CD4-positive, alpha-beta T cell treated with Interleukin-15 for 1 hour (primary cell): ENCODE measurements at regions not wholly inside any gene's neighbourhood (a gene's known extent, or its start where the extent isn't known, plus 50 kb on each side); places are given as distances from the start of the nearest gene placed in this dataset.
"Not testable (repeated sequence)": the region's sequence is repeated elsewhere in the genome, so short reads cannot be mapped to it uniquely, and the experiment has no call there.

ENCODE experiments used
- DNase-seq: peaks from one replicate; pipeline ENCODE4 v3.0.0-alpha.2; 2020

- no peak for DNase-seq
Measured at GRCh38 chr1:201639826-201640225, 100.9 kb downstream of the NAV1 start.

DNA sequence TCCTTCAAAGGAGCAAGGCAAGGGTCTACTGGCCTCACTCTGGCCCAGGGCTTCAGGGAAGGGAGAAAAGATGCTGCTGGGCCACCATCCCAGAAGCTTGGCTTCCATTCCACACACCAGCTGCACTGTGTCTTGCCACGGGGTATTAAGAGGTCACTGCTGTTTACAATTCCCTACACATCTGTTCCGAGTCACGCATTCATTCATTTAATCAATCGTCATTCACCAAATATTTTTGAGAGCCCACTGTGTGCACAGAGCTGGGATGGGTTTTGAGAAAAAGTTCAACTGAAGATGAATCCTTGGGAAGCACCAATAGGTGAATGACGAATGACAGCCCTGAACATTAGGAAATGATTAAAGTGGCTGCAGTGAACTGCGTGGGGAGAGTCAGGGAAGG, 101.7 kb downstream of the NAV1 start:
- DNase-seq, result no peak

DNA sequence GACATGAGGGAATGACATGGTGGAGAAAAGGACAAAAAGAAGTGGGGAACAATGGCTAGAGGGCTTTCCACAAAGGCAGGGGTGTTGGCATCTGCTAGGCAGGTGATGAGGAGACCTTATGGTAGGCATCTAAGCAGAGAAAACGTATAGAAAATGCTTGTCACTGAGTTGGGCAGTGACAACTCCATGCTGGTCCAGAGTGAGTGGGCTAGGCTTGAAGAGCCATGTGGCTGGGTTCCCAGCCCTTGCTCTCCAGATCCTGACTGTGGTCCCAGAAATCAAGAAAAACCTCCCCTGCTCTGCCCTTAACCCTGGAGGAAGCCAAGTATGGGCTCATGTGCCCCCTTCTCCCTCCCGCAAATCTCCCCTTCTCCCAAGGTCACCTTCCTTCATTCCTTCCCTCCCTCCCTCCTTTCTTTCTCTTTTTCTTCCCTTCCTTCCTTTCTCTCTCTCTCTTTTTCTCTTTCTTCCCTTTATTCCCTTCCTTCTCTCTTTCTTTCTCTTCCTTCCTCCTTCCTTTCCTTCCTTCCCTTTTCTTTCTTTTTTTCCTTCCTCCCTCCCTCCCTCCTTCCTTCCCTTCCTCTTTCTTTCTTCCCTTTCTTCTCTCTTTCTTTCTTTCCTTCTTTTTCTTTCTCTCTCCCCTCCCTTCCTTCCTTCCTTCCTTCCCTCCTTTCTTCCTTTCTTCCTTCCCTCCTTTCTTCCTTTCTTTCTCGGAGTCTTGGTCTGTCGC, 102.8 kb downstream of the NAV1 start:
- DNase-seq, result no peak

GRCh38 chr1:201643835-201644104, 104.8 kb downstream of the NAV1 start:
- DNase-seq, result no peak

- DNase-seq, result no peak
Measured at GRCh38 chr1:201644197-201644596, 105.3 kb downstream of the NAV1 start.

DNA sequence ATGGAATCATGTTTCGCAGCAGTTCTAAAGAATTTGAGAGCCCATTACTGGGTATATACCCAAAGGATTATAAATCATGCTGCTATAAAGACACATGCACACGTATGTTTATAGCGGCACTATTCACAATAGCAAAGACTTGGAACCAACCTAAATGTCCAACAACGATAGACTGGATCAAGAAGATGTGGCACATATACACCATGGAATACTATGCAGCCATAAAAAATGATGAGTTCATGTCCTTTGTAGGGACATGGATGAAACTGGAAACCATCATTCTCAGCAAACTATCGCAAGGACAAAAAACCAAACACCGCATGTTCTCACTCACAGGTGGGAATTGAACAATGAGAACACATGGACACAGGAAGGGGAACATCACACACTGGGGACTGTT, 106.1 kb downstream of the NAV1 start:
- not testable (repeated sequence) for DNase-seq

DNA sequence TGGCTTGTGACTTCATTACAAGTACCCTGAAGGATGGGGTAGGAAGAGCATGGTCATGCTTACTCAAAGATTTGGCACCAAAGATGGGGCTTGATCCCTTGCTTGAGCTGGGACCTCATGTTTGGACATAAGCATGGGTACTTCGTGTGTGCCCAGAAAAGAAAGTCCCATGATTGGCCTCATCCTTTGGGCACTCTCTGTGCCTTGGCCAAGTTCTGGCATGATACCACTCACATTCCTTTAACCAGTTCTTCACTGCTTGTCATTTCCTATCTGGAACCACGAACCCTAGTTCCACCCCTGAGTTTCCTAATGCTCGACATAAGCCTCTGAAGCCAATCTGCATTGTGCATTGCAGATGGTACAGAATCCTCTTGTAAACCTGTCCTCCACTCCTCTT, 107.0 kb downstream of the NAV1 start:
- DNase-seq, result no peak

- no peak for DNase-seq
Measured at GRCh38 chr1:201646411-201647022, 107.6 kb downstream of the NAV1 start.

- DNase-seq, result no peak
Measured at GRCh38 chr1:201647094-201647493, 108.2 kb downstream of the NAV1 start.

DNA sequence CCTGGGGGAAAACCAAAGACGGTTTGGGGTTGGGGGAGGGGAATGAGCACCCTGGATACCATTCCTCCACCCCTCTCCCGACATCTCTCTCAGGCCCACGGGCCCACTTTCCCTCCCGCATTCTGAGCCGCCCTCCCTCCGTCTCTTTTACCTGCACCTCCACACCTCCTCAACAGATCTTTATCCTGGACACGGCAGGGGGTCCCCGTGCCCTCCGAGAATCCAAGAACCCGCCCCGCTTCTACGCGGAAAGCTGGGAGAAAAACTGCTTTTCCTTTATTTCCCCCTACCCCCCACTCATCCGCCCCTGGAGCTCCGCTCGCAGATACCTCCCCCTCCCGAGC, 108.8 kb downstream of the NAV1 start:
- DNase-seq, result no peak

- no peak for DNase-seq
Measured at GRCh38 chr1:201648066-201648906, 109.4 kb downstream of the NAV1 start.

DNA sequence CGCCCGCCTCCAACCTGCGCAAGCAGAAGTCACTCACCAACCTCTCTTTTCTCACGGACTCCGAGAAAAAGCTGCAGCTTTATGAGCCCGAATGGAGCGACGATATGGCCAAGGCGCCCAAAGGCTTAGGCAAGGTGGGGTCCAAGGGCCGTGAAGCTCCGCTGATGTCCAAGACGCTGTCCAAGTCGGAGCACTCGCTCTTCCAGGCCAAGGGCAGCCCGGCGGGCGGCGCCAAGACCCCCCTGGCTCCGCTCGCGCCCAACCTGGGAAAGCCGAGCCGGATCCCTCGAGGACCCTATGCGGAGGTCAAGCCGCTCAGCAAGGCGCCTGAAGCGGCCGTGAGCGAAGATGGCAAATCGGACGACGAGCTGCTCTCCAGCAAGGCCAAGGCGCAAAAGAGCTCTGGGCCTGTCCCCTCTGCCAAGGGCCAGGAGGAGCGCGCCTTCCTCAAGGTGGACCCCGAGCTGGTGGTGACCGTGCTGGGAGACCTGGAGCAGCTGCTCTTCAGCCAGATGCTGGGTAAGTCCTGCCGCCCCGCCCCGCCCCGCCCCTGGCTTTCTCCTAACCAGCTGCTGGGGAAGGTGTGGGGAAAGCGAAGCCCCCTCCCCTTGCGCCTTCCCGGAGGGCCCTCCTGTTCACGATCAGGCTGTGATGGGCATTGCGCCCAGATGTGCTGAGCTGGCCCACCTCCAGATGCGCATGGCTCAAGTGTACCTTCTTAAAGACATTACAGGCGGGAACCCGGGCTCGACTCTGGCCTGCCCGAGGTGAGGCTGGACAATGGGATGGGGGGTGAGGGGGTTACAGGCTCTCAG, 110.2 kb downstream of the NAV1 start:
- no peak for DNase-seq

- DNase-seq, result no peak
Measured at GRCh38 chr1:201649761-201650622, 111.1 kb downstream of the NAV1 start.

- no peak for DNase-seq
Measured at GRCh38 chr1:201650623-201650933, 111.7 kb downstream of the NAV1 start.

- DNase-seq, result no peak
Measured at GRCh38 chr1:201652181-201652580, 113.3 kb downstream of the NAV1 start.

GRCh38 chr1:201653233-201653632, 114.3 kb downstream of the NAV1 start:
- DNase-seq, result no peak

- no peak for DNase-seq
Measured at GRCh38 chr1:201653883-201654282, 115.0 kb downstream of the NAV1 start.

GRCh38 chr1:201655243-201655642, 116.3 kb downstream of the NAV1 start:
- DNase-seq, result no peak

DNA sequence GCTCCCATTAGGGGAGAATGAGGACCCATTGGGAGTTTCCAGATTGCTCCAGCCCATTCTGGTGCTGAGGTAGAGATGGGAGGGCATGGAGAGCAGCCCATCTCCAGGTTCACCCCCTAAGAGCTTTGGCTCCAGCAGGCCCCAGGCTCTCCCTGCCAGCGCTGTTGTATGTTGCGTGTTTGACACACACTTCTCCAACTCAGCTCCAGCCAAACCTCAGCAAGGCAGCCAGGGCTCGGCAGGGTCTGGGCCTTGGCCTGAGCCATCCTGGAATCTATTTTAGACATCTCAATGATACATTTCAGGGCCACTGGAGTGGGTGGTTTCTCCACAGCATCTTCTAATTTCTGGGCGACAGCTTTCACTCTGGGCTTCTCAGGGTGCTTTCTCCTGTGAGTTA, 117.0 kb downstream of the NAV1 start:
- no peak for DNase-seq

DNA sequence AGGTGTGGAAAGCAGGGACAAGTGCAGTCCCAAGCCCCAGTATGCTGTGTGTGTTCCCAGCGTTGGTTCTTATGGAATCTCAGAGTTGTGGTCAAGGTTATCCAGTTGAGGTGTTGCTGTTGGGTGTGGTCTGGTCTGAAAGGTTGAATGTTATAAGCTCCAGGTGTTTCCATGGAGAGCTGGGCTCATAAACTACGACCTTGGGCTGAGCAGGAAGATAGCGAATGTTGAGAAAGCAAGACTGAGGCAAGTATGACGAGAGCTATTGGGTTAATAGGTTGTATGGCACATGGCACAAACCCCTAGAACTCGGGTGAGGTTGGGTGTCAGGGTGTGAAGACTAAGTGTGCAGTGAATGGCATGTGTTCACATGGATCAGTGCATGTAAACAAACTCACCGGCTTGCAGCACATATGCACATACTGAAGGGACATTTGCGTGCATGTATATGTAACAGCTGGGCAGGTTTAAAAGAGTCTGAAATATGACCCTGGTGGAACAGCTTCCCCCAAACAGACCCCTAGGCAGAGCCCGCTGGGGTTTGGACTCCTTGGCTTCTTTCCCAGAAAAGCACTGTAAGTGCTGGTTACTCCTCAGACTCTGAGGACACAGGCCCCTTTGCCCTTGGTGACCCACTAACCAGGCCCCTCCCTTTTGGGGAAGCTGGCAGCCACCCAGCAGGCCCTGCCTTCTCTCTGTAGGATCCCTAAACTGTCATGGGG, 117.5 kb downstream of the NAV1 start:
- no peak for DNase-seq

DNA sequence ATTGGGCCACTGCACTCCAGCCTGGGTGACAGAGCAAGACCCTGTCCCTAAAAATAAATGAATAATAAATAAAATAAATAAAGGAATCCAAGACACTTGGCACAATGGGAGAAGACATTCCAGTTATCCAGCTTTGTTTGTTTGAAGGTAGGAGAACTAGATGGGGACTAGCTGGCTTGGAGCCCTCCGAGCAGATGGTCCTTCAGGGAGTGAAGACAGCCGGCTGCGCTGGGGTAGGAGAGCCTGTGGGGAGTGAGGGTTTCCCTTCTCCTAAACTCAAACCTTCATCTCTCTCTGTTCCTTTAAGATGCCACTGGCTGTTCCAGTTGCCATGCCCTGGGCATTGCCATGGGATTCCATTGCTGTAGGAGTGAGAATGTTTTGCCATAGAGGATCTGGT, 120.6 kb downstream of the NAV1 start:
- DNase-seq, result no peak
